ENCODE measurements at regions not wholly inside any gene's neighbourhood (a gene's known extent, or its start where the extent isn't known, plus 50 kb on each side); places are given as distances from the start of the nearest gene placed in this dataset.
"Not testable (repeated sequence)": the region's sequence is repeated elsewhere in the genome, so short reads cannot be mapped to it uniquely, and the experiment has no call there.

- no peak for DNase-seq
Measured at GRCh38 chr1:230591678-230592077, 50.6 kb upstream of the COG2 start.

- no peak for DNase-seq
Measured at GRCh38 chr1:230589951-230590350, 52.3 kb upstream of the COG2 start.

- no peak for DNase-seq
Measured at GRCh38 chr1:230588323-230588746, 53.9 kb upstream of the COG2 start.

GRCh38 chr1:230587061-230587460, 55.2 kb upstream of the COG2 start:
- DNase-seq, result no peak

- no peak for DNase-seq
Measured at GRCh38 chr1:230584660-230585059, 57.6 kb upstream of the COG2 start.

- no peak for DNase-seq
Measured at GRCh38 chr1:230581446-230582079, 60.7 kb upstream of the COG2 start.

GRCh38 chr1:230578616-230579015, 63.7 kb upstream of the COG2 start:
- no peak for DNase-seq

- DNase-seq, result no peak
Measured at GRCh38 chr1:230577537-230577936, 64.7 kb upstream of the COG2 start.

- DNase-seq, result no peak
Measured at GRCh38 chr1:230575886-230576500, 66.3 kb upstream of the COG2 start.

GRCh38 chr1:230574502-230574901, 67.8 kb upstream of the COG2 start:
- no peak for DNase-seq

- no peak for DNase-seq
Measured at GRCh38 chr1:230573658-230574057, 68.6 kb upstream of the COG2 start.

- no peak for DNase-seq
Measured at GRCh38 chr1:230572121-230573105, 69.9 kb upstream of the COG2 start.

GRCh38 chr1:230570724-230571360, 71.4 kb upstream of the COG2 start:
- DNase-seq, result no peak

GRCh38 chr1:230569201-230569600, 73.1 kb upstream of the COG2 start:
- no peak for DNase-seq

GRCh38 chr1:230568676-230569075, 73.6 kb upstream of the COG2 start:
- DNase-seq, result no peak

GRCh38 chr1:230568008-230568407, 74.3 kb upstream of the COG2 start:
- DNase-seq, result no peak

GRCh38 chr1:230567221-230567575, 75.1 kb upstream of the COG2 start:
- DNase-seq, result no peak

- DNase-seq, result not testable (repeated sequence)
Measured at GRCh38 chr1:230566532-230567220, 75.6 kb upstream of the COG2 start.

GRCh38 chr1:230565141-230565540, 77.1 kb upstream of the COG2 start:
- DNase-seq, result no peak

GRCh38 chr1:230563591-230563990, 78.7 kb upstream of the COG2 start:
- no peak for DNase-seq

GRCh38 chr1:230561570-230561969, 80.7 kb upstream of the COG2 start:
- no peak for DNase-seq

GRCh38 chr1:230558324-230558723, 84.0 kb upstream of the COG2 start:
- no peak for DNase-seq

- no peak for DNase-seq
Measured at GRCh38 chr1:230556453-230556852, 85.8 kb upstream of the COG2 start.

Measured in NCI-H2171 (cell line).